HG02678 (cell line): ENCODE measurements at regions not wholly inside any gene's neighbourhood (a gene's known extent, or its start where the extent isn't known, plus 50 kb on each side); places are given as distances from the start of the nearest gene placed in this dataset.
"Not testable (repeated sequence)": the region's sequence is repeated elsewhere in the genome, so short reads cannot be mapped to it uniquely, and the experiment has no call there.

ENCODE experiments used
- ATAC-seq: cut with Tn5 transposase; IDR thresholded peaks from one replicate; pipeline ENCODE4 v1.9.1; 2021; ENCODE audit warnings: mild to moderate bottlenecking, moderate library complexity; ENCODE audit not compliant: unreplicated experiment

- no peak for ATAC-seq
Observed at GRCh38 chr3:164779816-164780215, 298.5 kb downstream of the SI start.

GRCh38 chr3:164752812-164753211 lies 325.5 kb downstream of the SI start:
- no peak for ATAC-seq

GRCh38 chr3:164748626-164749025 lies 329.7 kb downstream of the SI start:
- ATAC-seq, result no peak

- no peak for ATAC-seq
Observed at GRCh38 chr3:164741869-164742268, 336.4 kb downstream of the SI start.

GRCh38 chr3:164737174-164737573 lies 341.1 kb downstream of the SI start:
- no peak for ATAC-seq

GRCh38 chr3:164732166-164732565 lies 346.1 kb downstream of the SI start:
- no peak for ATAC-seq

- no peak for ATAC-seq
Observed at GRCh38 chr3:164730815-164731360, 347.4 kb downstream of the SI start.

- no peak for ATAC-seq
Observed at GRCh38 chr3:164723396-164723795, 354.9 kb downstream of the SI start.

- ATAC-seq, result not testable (repeated sequence)
Observed at GRCh38 chr3:164702808-164703207, 375.5 kb downstream of the SI start.

- ATAC-seq, result no peak
Observed at GRCh38 chr3:164687902-164688301, 390.4 kb downstream of the SI start.

- ATAC-seq, result no peak
Observed at GRCh38 chr3:164687211-164687610, 391.1 kb downstream of the SI start.

- ATAC-seq, result no peak
Observed at GRCh38 chr3:164683489-164683888, 394.8 kb downstream of the SI start.

GRCh38 chr3:164679245-164679644 lies 399.1 kb downstream of the SI start:
- ATAC-seq, result no peak

- ATAC-seq, result no peak
Observed at GRCh38 chr3:164677317-164677716, 401.0 kb downstream of the SI start.

- ATAC-seq, result no peak
Observed at GRCh38 chr3:164673738-164674137, 404.6 kb downstream of the SI start.

GRCh38 chr3:164658125-164658524 lies 420.2 kb downstream of the SI start:
- no peak for ATAC-seq

GRCh38 chr3:164657631-164658030 lies 420.7 kb downstream of the SI start:
- ATAC-seq, result no peak

GRCh38 chr3:164655462-164655861 lies 422.8 kb downstream of the SI start:
- ATAC-seq, result no peak

GRCh38 chr3:164641071-164641470 lies 437.2 kb downstream of the SI start:
- no peak for ATAC-seq

- ATAC-seq, result no peak
Observed at GRCh38 chr3:164640591-164640990, 437.7 kb downstream of the SI start.

GRCh38 chr3:164620956-164621355 lies 457.3 kb downstream of the SI start:
- no peak for ATAC-seq

- ATAC-seq, result no peak
Observed at GRCh38 chr3:164620423-164620822, 457.9 kb downstream of the SI start.

GRCh38 chr3:164612751-164613150 lies 465.5 kb downstream of the SI start:
- no peak for ATAC-seq
